Parathyroid adenoma (tissue), 2 donors: ENCODE measurements at regions not wholly inside any gene's neighbourhood (a gene's known extent, or its start where the extent isn't known, plus 50 kb on each side); places are given as distances from the start of the nearest gene placed in this dataset.
"Not testable (repeated sequence)": the region's sequence is repeated elsewhere in the genome, so short reads cannot be mapped to it uniquely, and the experiment has no call there.

Source experiments
- H2AFZ ChIP-seq: fragments of 300-600 bp; sonication (generic); one replicate; pipeline ENCODE4 v1.7.0; 2017; ENCODE audit warnings: antibody characterized with exemption, mild to moderate bottlenecking
- H3K27ac ChIP-seq: fragments of 300-600 bp; sonication (generic); one replicate; pipeline ENCODE4 v1.7.0; 2017
- H3K27me3 ChIP-seq: fragments of 300-600 bp; sonication (generic); one replicate; pipeline ENCODE4 v1.7.0; 2017; ENCODE audit warnings: low read length; ENCODE audit not compliant: control insufficient read depth, insufficient read depth
- H3K36me3 ChIP-seq: fragments of 300-600 bp; sonication (generic); one replicate; pipeline ENCODE4 v1.7.0; 2017; ENCODE audit warnings: low read length; ENCODE audit not compliant: control insufficient read depth, insufficient read depth
- H3K4me1 ChIP-seq: fragments of 300-600 bp; sonication (generic); one replicate; pipeline ENCODE4 v1.7.0; 2017; ENCODE audit warnings: control low read depth
- H3K4me2 ChIP-seq: fragments of 300-600 bp; sonication (generic); one replicate; pipeline ENCODE4 v1.7.0; 2017; ENCODE audit warnings: low read length
- H3K4me3 ChIP-seq: fragments of 300-600 bp; sonication (generic); one replicate; pipeline ENCODE4 v1.7.0; 2017; ENCODE audit warnings: low read depth, low read length
- H3K79me2 ChIP-seq: fragments of 300-600 bp; sonication (generic); one replicate; pipeline ENCODE4 v1.7.0; 2017; ENCODE audit warnings: control low read depth
- H3K9ac ChIP-seq: fragments of 300-600 bp; sonication (generic); one replicate; pipeline ENCODE4 v1.7.0; 2017; ENCODE audit warnings: mild to moderate bottlenecking
- H3K9me3 ChIP-seq: fragments of 300-600 bp; sonication (generic); one replicate; pipeline ENCODE4 v1.7.0; 2017; ENCODE audit warnings: low read length; ENCODE audit not compliant: control insufficient read depth
- TF ChIP-seq, protein P1 (sequence below): fragments of 300-600 bp; sonication (generic); IDR thresholded peaks from one replicate; pipeline ENCODE4 v1.7.0; 2017; ENCODE audit warnings: antibody characterized with exemption, mild to moderate bottlenecking
- donor health status: primary hyperparathyroidism.

DNA sequence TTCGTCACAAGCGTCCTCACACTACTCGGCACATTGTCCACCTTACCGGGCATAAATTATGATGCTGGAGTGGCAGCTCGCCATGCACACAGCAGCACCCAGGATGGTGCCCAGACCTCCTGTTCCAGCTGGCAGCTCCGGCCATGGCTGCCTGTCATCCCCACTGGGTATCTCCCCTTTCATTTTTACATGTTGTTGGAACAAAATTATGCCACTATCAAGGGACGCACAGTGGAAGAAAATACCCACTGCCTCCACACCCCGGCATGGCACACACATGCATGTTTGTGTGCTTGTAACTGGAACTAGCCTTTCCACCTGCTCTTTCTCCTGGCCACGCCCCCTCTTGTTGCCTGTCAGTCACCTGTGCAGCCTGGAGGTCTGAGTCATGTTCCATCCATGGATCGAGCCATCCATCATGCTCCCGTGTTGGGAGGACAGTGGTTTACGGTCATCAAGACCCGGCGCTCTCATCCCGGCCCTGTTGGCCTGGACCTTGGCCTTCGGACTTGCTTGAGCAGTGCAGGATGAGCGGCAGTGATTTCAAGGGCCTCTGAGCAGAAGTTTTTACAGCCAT lies 1069.6 kb downstream of the BRD1 start:
- H3K79me2 ChIP-seq = no peaks in the 10 kb centered on the region
- no peak overlapping the region for H3K27ac ChIP-seq
- no peaks in the 10 kb centered on the region for H3K27me3 ChIP-seq
- H3K4me1 ChIP-seq = no peaks in the 10 kb centered on the region
- no peak overlapping the region for H2AFZ ChIP-seq
- TF ChIP-seq, protein P1, sequence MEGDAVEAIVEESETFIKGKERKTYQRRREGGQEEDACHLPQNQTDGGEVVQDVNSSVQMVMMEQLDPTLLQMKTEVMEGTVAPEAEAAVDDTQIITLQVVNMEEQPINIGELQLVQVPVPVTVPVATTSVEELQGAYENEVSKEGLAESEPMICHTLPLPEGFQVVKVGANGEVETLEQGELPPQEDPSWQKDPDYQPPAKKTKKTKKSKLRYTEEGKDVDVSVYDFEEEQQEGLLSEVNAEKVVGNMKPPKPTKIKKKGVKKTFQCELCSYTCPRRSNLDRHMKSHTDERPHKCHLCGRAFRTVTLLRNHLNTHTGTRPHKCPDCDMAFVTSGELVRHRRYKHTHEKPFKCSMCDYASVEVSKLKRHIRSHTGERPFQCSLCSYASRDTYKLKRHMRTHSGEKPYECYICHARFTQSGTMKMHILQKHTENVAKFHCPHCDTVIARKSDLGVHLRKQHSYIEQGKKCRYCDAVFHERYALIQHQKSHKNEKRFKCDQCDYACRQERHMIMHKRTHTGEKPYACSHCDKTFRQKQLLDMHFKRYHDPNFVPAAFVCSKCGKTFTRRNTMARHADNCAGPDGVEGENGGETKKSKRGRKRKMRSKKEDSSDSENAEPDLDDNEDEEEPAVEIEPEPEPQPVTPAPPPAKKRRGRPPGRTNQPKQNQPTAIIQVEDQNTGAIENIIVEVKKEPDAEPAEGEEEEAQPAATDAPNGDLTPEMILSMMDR = no peak
- H3K36me3 ChIP-seq = no peaks in the 10 kb centered on the region
- no peak overlapping the region for H3K4me2 ChIP-seq
- H3K9ac ChIP-seq = no peak overlapping the region
- no peaks in the 10 kb centered on the region for H3K9me3 ChIP-seq
- H3K4me3 ChIP-seq = no peak overlapping the region

DNA sequence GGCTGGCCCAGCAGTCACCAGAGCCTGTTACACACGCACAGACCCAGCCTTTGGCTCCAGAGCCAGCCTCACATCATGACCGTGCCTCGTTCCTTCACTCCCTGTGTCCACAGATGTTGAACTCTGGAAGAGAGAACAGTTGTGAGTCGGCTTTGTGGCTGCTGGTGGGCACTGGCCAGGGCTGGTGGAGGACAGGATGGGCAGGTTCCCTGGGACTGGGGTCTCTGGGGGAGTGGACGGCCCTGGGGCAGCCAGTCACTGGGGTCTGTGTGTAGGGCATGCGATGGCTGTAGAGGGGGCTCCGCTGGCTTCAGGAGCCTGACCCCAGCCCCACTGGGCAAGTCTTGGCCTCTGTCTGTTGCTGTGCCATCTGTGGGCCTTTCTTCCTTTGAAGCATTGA lies 1070.1 kb downstream of the BRD1 start:
- Histone ChIP-seq H3K4me3 (no peak overlapping the region), H3K27me3 (no peaks in the 10 kb centered on the region), H3K79me2 (no peaks in the 10 kb centered on the region), H3K9me3 (no peaks in the 10 kb centered on the region), H3K4me1 (no peaks in the 10 kb centered on the region), H3K4me2 (no peak overlapping the region), H3K36me3 (no peaks in the 10 kb centered on the region), H3K27ac (no peak overlapping the region), H3K9ac (no peak overlapping the region), H2AFZ (no peak overlapping the region)
- TF ChIP-seq, protein P1 = no peak

DNA sequence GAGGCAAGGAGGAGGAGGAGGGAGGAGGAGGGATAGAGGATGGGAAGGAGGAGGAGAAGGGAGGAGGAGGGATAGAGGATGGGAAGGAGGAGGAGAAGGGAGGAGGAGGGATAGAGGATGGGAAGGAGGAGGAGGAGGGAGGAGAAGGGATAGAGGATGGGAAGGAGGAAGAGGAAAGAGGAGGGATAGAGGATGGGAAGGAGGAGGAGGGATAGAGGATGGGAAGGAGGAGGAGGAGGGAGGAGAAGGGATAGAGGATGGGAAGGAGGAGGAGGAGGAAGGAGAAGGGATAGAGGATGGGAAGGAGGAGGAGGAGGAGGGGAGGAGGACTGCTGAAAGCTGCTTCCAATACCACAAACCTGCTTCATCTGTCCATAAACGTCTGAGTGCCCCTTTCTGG lies 1070.5 kb downstream of the BRD1 start:
- H3K36me3 ChIP-seq, H3K4me2 ChIP-seq, H3K4me1 ChIP-seq, H3K27me3 ChIP-seq, H3K79me2 ChIP-seq, H3K27ac ChIP-seq, H3K4me3 ChIP-seq, H2AFZ ChIP-seq, H3K9ac ChIP-seq, H3K9me3 ChIP-seq: not testable (repeated sequence)

DNA sequence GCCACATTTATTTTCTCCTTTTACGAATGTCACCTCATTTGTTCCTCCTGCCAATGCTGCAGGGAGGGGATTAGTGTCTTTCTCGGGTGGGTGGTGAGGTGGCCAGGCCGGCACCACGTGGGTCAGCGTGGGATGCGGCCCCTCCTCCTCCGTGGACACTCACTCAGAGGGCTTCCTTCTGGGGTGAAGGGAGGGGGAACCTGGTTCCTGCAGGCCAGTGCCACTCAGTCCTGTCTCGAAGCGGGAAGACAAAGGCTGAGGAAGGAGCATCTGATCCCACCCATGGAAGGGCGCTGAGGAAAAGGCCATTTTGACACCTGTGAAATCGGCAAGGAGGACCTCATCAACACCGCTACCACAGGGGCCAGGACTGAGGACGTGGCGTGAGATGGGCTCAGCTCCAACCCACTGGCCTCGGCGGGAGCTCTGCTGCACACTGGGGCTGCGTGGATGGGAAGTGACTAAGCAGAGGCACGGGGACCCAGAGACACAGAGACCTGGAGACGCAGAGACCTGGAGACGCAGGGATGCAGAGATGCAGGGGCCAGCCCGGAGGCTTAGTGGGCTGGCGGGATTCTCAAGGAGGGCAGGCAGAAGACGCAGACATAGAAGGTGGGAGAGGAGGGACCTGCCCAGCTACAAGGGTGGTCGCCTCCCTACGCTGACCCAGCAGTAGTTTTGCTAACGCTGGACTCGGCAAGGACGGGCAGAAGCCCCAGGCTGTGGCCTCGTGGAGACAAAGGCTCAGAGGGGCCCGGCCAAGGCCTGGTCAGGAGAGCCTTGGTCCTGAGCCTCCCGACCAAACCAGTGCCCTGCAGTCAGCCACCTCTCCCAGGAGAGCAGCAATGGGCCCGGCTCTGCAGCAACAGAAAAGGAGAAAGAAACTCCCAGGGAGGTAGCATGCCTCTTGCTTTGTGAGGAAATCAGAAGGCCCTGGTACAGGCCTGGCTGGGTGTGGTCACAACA lies 1071.2 kb downstream of the BRD1 start:
- no peak overlapping the region for H3K4me3 ChIP-seq
- TF ChIP-seq, protein P1 = no peak

DNA sequence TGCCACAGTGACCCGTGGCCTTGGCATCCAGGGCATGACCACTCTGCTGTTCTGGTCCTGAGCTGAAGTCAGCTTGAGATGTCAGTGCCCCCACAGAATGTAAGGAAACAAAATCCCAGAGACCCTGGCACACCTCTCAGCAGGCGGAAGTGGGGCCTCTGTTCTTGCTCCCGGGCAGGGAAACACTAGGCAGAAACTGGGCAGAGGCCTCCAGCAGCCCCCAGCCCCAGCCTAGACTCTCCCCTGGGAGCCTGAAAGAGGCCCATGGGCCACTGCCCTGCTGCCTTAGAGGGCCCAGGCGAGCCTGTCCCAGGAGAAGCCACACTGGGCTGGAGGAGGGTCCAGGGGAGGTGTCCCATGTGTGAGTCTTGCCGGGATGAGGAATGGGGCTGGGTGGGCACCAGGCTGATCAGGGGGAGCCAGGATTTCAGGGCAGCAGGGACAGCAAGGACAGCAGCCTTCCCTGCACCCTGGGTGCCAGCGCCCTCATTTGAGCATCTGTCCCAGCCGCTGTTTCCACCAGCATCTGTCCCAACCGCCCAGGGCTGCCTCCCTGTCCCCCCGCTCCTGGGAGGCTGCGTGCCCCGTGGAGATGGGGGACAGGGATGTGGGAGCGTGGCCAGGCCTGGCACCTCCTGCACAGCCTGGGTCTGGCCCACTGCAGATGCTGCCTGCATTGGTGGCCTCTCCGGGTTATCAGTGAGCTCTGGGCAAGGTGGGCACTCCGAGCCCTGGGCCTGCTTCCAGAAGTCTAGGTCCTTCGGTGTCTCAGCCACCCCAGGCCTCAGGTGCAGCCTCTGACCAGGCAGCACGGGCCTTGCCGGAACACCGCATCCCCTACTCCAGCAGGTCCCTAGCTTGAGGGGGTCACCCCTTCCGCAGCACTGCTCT lies 1072.4 kb downstream of the BRD1 start:
- no peak overlapping the region for H3K9ac ChIP-seq
- no peak overlapping the region for H2AFZ ChIP-seq
- H3K36me3 ChIP-seq = no peaks in the 10 kb centered on the region
- no peak overlapping the region for H3K4me3 ChIP-seq
- H3K27me3 ChIP-seq = no peaks in the 10 kb centered on the region
- no peaks in the 10 kb centered on the region for H3K9me3 ChIP-seq
- no peak overlapping the region for H3K4me2 ChIP-seq
- TF ChIP-seq, protein P1 = no peak
- H3K27ac ChIP-seq = no peak overlapping the region
- no peaks in the 10 kb centered on the region for H3K79me2 ChIP-seq
- H3K4me1 ChIP-seq = no peaks in the 10 kb centered on the region

More for the DNA sequence above, 1071.2 kb downstream of the BRD1 start:
- Histone ChIP-seq H3K36me3 (no peaks in the 10 kb centered on the region), H3K9me3 (no peaks in the 10 kb centered on the region), H3K79me2 (no peaks in the 10 kb centered on the region), H3K27me3 (no peaks in the 10 kb centered on the region), H3K9ac (no peak overlapping the region), H3K4me1 (no peaks in the 10 kb centered on the region), H2AFZ (no peak overlapping the region), H3K4me2 (no peak overlapping the region), H3K27ac (no peak overlapping the region)
